Peyer's patch (tissue), 4 donors: ENCODE measurements at regions not wholly inside any gene's neighbourhood (a gene's known extent, or its start where the extent isn't known, plus 50 kb on each side); places are given as distances from the start of the nearest gene placed in this dataset.

Source experiments
- DNase-seq, 3 donors: peaks; one replicate each; pipeline ENCODE4 v3.0.0-alpha.2; 2017 to 2019
- H3K27ac ChIP-seq, 4 donors: fragments of 200-600 bp; sonication (generic); one replicate each; pipeline ENCODE4 v1.5.1; 2016 to 2019
- H3K27me3 ChIP-seq, 2 donors: fragments of 200-600 bp; sonication (generic); one replicate each; pipeline ENCODE4 v1.5.1; 2019
- H3K36me3 ChIP-seq, 3 donors: fragments of 200-600 bp; sonication (generic); one replicate each; pipeline ENCODE4 v1.5.1; 2016 to 2019
- H3K4me1 ChIP-seq, 4 donors: fragments of 200-600 bp; sonication (generic); one replicate each; pipeline ENCODE4 v1.5.1; 2016 to 2019
- H3K4me3 ChIP-seq, 4 donors: fragments of 200-600 bp; sonication (generic); 1 replicate in 3 of 4; 2 replicates in 1 of 4; pipeline ENCODE4 v1.5.1; 2016 to 2019; ENCODE audit warnings: mild to moderate bottlenecking in 1 of 4
- H3K9me3 ChIP-seq, 4 donors: fragments of 200-600 bp; sonication (generic); one replicate each; pipeline ENCODE4 v1.5.1; 2016 to 2019; ENCODE audit warnings: mild to moderate bottlenecking in 1 of 4
- CTCF ChIP-seq, 6 experiments: fragments of 450-650 bp in 4 of 6; fragments of 200-600 bp in 2 of 6; sonication (generic) in 1 of 6; IDR thresholded peaks; one replicate each; pipeline ENCODE4 v1.5.1; 2017 to 2019; ENCODE audit warnings: antibody characterized with exemption in 6 of 6, mild to moderate bottlenecking in 3 of 6, moderate library complexity in 1 of 6
- POLR2A ChIP-seq, 2 donors: fragments of 450-650 bp; IDR thresholded peaks; one replicate each; pipeline ENCODE4 v1.5.1; 2017; ENCODE audit warnings: antibody characterized with exemption in 2 of 2, mild to moderate bottlenecking in 2 of 2, moderate library complexity in 2 of 2

- TF ChIP-seq CTCF (IDR thresholded peaks at IDR 0.05): no peak
- TF ChIP-seq POLR2A (IDR thresholded peaks at IDR 0.05): no peak
- DNase-seq: no peak
- Histone ChIP-seq H3K4me1 (no peaks in the 10 kb centered on the region), H3K4me3 (no peak overlapping the region), H3K36me3 (no peaks in the 10 kb centered on the region), H3K9me3 (no peaks in the 10 kb centered on the region), H3K27ac (no peak overlapping the region), H3K27me3 (no peaks in the 10 kb centered on the region)
These were observed 290.9 kb upstream of the SMC2 start for GRCh38 chr9:103803245-103803644.

GRCh38 chr9:103804077-103804735 lies 289.9 kb upstream of the SMC2 start:
- H3K36me3 ChIP-seq: no peaks in the 10 kb centered on the region
- no peak overlapping the region for H3K4me3 ChIP-seq
- H3K9me3 ChIP-seq: no peaks in the 10 kb centered on the region
- no peaks in the 10 kb centered on the region for H3K27me3 ChIP-seq
- H3K27ac ChIP-seq: no peak overlapping the region
- DNase-seq: no peak
- TF ChIP-seq POLR2A (IDR thresholded peaks at IDR 0.05) (no peak), CTCF (IDR thresholded peaks at IDR 0.05) (no peak)
- no peaks in the 10 kb centered on the region for H3K4me1 ChIP-seq

DNA sequence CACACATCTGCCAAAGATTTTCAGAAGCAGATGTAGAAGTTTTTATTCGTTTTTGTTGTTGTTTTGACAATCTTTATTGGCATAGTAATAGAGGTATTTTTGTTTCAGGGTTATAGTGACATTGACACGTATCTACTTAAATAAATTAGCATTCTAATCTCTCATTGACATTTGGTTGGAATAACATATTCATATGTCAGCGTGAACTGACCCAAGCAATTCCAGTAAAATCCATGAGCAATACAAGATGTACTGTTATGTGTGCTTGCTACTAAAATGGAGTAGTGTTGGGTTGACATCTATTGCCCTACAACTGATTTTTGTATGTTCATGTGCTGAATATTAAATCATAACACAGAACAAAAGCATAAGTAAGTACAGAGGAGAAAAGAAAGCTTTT lies 284.4 kb upstream of the SMC2 start:
- Histone ChIP-seq H3K27ac (no peak overlapping the region), H3K27me3 (no peaks in the 10 kb centered on the region), H3K9me3 (no peaks in the 10 kb centered on the region), H3K36me3 (no peaks in the 10 kb centered on the region), H3K4me1 (no peaks in the 10 kb centered on the region), H3K4me3 (no peak overlapping the region)
- TF ChIP-seq CTCF (IDR thresholded peaks at IDR 0.05): no peak
- no peak for TF ChIP-seq POLR2A (IDR thresholded peaks at IDR 0.05)
- no peak for DNase-seq

- TF ChIP-seq CTCF (IDR thresholded peaks at IDR 0.05): no peak
- TF ChIP-seq POLR2A (IDR thresholded peaks at IDR 0.05): no peak
- Histone ChIP-seq H3K27me3 (no peaks in the 10 kb centered on the region), H3K4me1 (no peaks in the 10 kb centered on the region), H3K36me3 (no peaks in the 10 kb centered on the region), H3K4me3 (no peak overlapping the region), H3K27ac (no peak overlapping the region), H3K9me3 (no peaks in the 10 kb centered on the region)
- no peak for DNase-seq
These were observed 282.6 kb upstream of the SMC2 start for GRCh38 chr9:103811462-103811861.

DNA sequence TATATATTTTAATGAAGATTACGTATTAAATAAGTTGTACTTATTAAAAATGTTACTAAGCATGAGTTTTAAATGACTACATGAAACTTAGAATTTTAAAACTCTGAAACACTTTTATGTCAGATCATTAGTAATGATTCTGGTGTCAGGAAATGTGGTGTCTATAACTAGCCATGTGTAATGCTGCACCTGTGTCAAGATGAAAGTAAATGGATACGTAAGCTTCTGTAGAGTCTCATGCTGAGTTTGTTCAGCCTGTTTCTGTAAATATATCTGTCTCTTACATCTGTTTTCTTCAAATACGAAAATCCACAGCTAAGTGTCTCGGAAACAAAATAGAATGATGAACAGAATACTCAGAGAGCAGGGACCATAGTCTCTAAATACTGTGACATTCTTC lies 278.0 kb upstream of the SMC2 start:
- Histone ChIP-seq H3K36me3 (no peaks in the 10 kb centered on the region), H3K27me3 (no peaks in the 10 kb centered on the region), H3K4me3 (no peak overlapping the region), H3K27ac (no peak overlapping the region), H3K4me1 (no peaks in the 10 kb centered on the region), H3K9me3 (no peaks in the 10 kb centered on the region)
- no peak for DNase-seq
- no peak for TF ChIP-seq CTCF (IDR thresholded peaks at IDR 0.05)
- no peak for TF ChIP-seq POLR2A (IDR thresholded peaks at IDR 0.05)

DNA sequence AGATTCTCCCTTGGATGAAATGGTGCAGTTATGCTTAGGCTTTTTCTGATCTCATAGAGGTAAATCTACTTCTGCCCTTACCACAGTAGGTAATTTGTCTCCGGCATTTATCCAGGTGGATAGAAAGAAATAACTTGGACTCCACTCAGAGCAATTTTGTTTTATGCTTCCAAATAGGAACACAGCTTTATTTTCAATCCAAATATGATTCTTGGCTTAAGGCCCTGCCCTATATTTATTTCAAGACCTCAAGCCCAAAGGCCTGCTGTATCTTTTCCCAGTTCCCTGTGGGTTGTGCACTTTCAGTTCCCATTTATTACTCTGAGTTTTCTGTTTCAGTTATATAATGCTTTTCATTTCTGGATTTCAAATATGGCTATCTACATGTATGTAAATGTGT lies 274.2 kb upstream of the SMC2 start:
- H3K4me1 ChIP-seq: no peaks in the 10 kb centered on the region
- H3K9me3 ChIP-seq: no peaks in the 10 kb centered on the region
- TF ChIP-seq POLR2A (IDR thresholded peaks at IDR 0.05) (no peak), CTCF (IDR thresholded peaks at IDR 0.05) (no peak)
- no peaks in the 10 kb centered on the region for H3K27me3 ChIP-seq
- no peak overlapping the region for H3K4me3 ChIP-seq
- no peaks in the 10 kb centered on the region for H3K36me3 ChIP-seq
- no peak overlapping the region for H3K27ac ChIP-seq
- no peak for DNase-seq
